ENCODE measurements at regions not wholly inside any gene's neighbourhood (a gene's known extent, or its start where the extent isn't known, plus 50 kb on each side); places are given as distances from the start of the nearest gene placed in this dataset.
"Not testable (repeated sequence)": the region's sequence is repeated elsewhere in the genome, so short reads cannot be mapped to it uniquely, and the experiment has no call there.

DNA sequence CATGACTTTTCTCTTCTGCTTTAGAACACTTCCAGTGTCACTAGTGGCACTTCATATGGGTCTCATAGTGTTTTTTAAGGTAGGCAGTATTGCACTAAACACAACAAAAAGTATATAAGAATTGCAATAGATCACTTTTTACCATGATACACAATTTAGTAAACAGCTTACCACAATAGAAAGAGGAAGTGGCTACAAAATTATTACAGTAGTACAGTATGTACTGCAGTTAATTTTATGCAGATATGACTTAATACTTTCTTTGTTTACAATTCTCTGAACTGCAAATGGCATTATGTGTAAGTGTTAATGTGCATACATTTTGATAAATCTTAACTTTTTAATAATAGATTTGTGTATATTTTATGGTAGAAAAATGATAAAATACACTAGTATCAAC, 157.3 kb downstream of the RRAGB start:
- Histone ChIP-seq H2AFZ (ENCODE audit: insufficient read depth, low read depth, low read length, poor library complexity, severe bottlenecking) (no peak overlapping the region), H3K9me3 (ENCODE audit: control extremely low read depth in 1 of 3, control insufficient read depth in 2 of 3, insufficient read depth in 1 of 3, low read length in 2 of 3) (peaks cover 0 to 3% (median 0%) of the 10 kb centered on the region in 3 donors), H3K4me2 (replicated peaks; ENCODE audit: low read depth, low read length, poor library complexity, severe bottlenecking) (no peak overlapping the region), H4K20me1 (ENCODE audit: control insufficient read depth, insufficient read depth, low read length, poor library complexity, severe bottlenecking) (no peaks in the 10 kb centered on the region), H3K36me3 (replicated peaks in 1 of 2; ENCODE audit: control extremely low read depth in 1 of 2, control insufficient read depth in 1 of 2, extremely low read depth in 1 of 2, insufficient read depth in 2 of 2, low read length in 1 of 2) (no peaks in the 10 kb centered on the region), H3K9ac (ENCODE audit: low read length) (no peak overlapping the region), H3K27me3 (replicated peaks in 1 of 4; ENCODE audit: control extremely low read depth in 1 of 4, control insufficient read depth in 3 of 4, insufficient read depth in 4 of 4, low read length in 3 of 4) (peaks cover 0 to 2% (median 0%) of the 10 kb centered on the region in 4 experiments), H3K4me3 (ENCODE audit: control extremely low read depth in 1 of 5, extremely low read depth in 1 of 5, insufficient read depth in 1 of 5, low read depth in 2 of 5, low read length in 4 of 5) (no peak overlapping the region), H3K4me1 (ENCODE audit: control insufficient read depth in 2 of 2, insufficient read depth in 2 of 2, low read length in 2 of 2) (no peaks in the 10 kb centered on the region), H3K27ac (ENCODE audit: low read length in 2 of 2) (no peak overlapping the region), H3K79me2 (ENCODE audit: control insufficient read depth, insufficient read depth, low read length) (no peaks in the 10 kb centered on the region)
- Mint-ChIP-seq H3K27ac (no peak overlapping the region), H3K9me3 (ENCODE audit: insufficient read depth) (peaks cover 3% of the 10 kb centered on the region), H3K27me3 (no peaks in the 10 kb centered on the region), H3K4me1 (peaks cover 10% of the 10 kb centered on the region), H3K4me3 (no peak overlapping the region)
- intact Hi-C loops (cut with micrococcal nuclease): no loop called here
- DNase-seq (no peak), ATAC-seq (ENCODE audit: low read depth) (no peak)
- TF ChIP-seq, protein P1, sequence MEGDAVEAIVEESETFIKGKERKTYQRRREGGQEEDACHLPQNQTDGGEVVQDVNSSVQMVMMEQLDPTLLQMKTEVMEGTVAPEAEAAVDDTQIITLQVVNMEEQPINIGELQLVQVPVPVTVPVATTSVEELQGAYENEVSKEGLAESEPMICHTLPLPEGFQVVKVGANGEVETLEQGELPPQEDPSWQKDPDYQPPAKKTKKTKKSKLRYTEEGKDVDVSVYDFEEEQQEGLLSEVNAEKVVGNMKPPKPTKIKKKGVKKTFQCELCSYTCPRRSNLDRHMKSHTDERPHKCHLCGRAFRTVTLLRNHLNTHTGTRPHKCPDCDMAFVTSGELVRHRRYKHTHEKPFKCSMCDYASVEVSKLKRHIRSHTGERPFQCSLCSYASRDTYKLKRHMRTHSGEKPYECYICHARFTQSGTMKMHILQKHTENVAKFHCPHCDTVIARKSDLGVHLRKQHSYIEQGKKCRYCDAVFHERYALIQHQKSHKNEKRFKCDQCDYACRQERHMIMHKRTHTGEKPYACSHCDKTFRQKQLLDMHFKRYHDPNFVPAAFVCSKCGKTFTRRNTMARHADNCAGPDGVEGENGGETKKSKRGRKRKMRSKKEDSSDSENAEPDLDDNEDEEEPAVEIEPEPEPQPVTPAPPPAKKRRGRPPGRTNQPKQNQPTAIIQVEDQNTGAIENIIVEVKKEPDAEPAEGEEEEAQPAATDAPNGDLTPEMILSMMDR (IDR thresholded peaks at IDR 0.05): no peak
- no peak for TF ChIP-seq EZH2 (IDR thresholded peaks at IDR 0.05; ENCODE audit: borderline replicate concordance, insufficient read depth, low read depth, low read length, poor library complexity, severe bottlenecking)
- ChIA-PET CTCF (no interaction called here), POLR2A (no interaction called here)

DNA sequence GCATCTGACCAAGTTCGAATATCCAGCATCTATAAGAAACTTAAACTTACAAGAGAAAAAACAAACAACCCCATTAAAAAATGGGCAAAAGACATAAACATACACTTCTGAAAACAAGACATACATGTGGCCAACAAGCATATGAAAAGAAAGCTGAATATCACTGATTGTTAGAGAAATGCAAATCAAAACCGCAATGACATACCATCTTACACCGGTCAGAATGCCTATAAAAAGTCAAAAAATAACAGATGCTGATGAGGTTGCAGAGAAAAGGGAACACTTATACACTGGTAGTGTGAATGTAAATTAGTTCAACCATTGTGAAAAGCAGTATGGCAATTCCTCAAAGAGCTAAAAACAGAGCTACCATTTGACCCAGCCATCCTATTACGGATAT, 166.0 kb downstream of the RRAGB start:
- H3K27ac ChIP-seq (ENCODE audit: low read length in 2 of 2); H3K27ac Mint-ChIP-seq; POLR2A ChIA-PET; H3K27me3 Mint-ChIP-seq; H3K9me3 ChIP-seq (ENCODE audit: control extremely low read depth in 1 of 3, control insufficient read depth in 2 of 3, insufficient read depth in 1 of 3, low read length in 2 of 3); H3K9ac ChIP-seq (ENCODE audit: low read length); H3K4me2 ChIP-seq (replicated peaks; ENCODE audit: low read depth, low read length, poor library complexity, severe bottlenecking); intact Hi-C loops (cut with micrococcal nuclease); H3K4me1 ChIP-seq (ENCODE audit: control insufficient read depth in 2 of 2, insufficient read depth in 2 of 2, low read length in 2 of 2); H3K9me3 Mint-ChIP-seq (ENCODE audit: insufficient read depth); H2AFZ ChIP-seq (ENCODE audit: insufficient read depth, low read depth, low read length, poor library complexity, severe bottlenecking); H4K20me1 ChIP-seq (ENCODE audit: control insufficient read depth, insufficient read depth, low read length, poor library complexity, severe bottlenecking); DNase-seq; H3K4me3 Mint-ChIP-seq; H3K36me3 ChIP-seq (replicated peaks in 1 of 2; ENCODE audit: control extremely low read depth in 1 of 2, control insufficient read depth in 1 of 2, extremely low read depth in 1 of 2, insufficient read depth in 2 of 2, low read length in 1 of 2); H3K27me3 ChIP-seq (replicated peaks in 1 of 4; ENCODE audit: control extremely low read depth in 1 of 4, control insufficient read depth in 3 of 4, insufficient read depth in 4 of 4, low read length in 3 of 4); ATAC-seq (ENCODE audit: low read depth); H3K79me2 ChIP-seq (ENCODE audit: control insufficient read depth, insufficient read depth, low read length); H3K4me3 ChIP-seq (ENCODE audit: control extremely low read depth in 1 of 5, extremely low read depth in 1 of 5, insufficient read depth in 1 of 5, low read depth in 2 of 5, low read length in 4 of 5): not testable (repeated sequence)
- CTCF ChIA-PET: interaction anchor here (0.6 kb wide), 1 partner anchor 335 kb away, joined by 3 read pairs; no protein-coding TSS in a partner anchor
- H3K4me1 Mint-ChIP-seq: peaks cover 13% of the 10 kb centered on the region
- WGBS (ENCODE audit: insufficient coverage): no CpG with 5 or more reads among the region's 4 CpGs

Data from B cell (primary cell).